K562 (cell line): ENCODE measurements at regions not wholly inside any gene's neighbourhood (a gene's known extent, or its start where the extent isn't known, plus 50 kb on each side); places are given as distances from the start of the nearest gene placed in this dataset.

Experiments used
- ATAC-seq: fragments of 200-7000 bp; cut with Tn5 transposase; 3 replicates; pipeline ENCODE4 v1.9.1; 2020; ENCODE audit warnings: moderate library complexity
- BruUV-seq: library from RNA; stranded (reverse); fragments of 400-500 nt; replicated peaks from 2 replicates; lab custom pipeline; 2021; lab: Mats Ljungman, UMichigan
- CTCF ChIA-PET: fragments of 300-600 bp; formaldehyde crosslinking; extraction: SDS; loops from one replicate; lab custom pipeline; 2021; ENCODE audit warnings: low intra/inter-chr PET ratio; lab: Yijun Ruan, JAX
- POLR2A ChIA-PET: fragments of 300-600, 350-650 bp; sonication (Branson Sonifier 250); formaldehyde crosslinking; extraction: SDS; loops from one replicate; lab custom pipeline; 2021; ENCODE audit warnings: antibody characterized with exemption, inconsistent platforms; lab: Yijun Ruan, JAX
- DNase-seq, 4 experiments: peaks; one replicate each; pipeline versions ENCODE4 v3.0.0 to v3.0.0-alpha.2; 2011 to 2018; ENCODE audit warnings: low spot score in 3 of 4, mixed read lengths in 3 of 4; ENCODE audit errors: extremely low read depth in 1 of 4
- FAIRE-seq: peaks from 2 replicates; lab custom pipeline; 2011; peaks lifted over from hg19 to GRCh38; lab: Jason Lieb, UNC
- H2AFZ ChIP-seq: 2 replicates; pipeline ENCODE4 v1.6.0; 2011; ENCODE audit warnings: low read depth, low read length, control low read depth, inconsistent platforms
- H3K27ac ChIP-seq: fragments of 200-600 bp; 3 replicates; pipeline ENCODE4 v1.8.0; 2011; ENCODE audit warnings: low read depth, mild to moderate bottlenecking, control low read depth, inconsistent platforms, low read length, moderate library complexity, mixed read lengths; ENCODE audit errors: extremely low read depth
- H3K27me3 ChIP-seq, 2 experiments: fragments of 300-600 bp in 1 of 2; 2 replicates in 1 of 2; 3 replicates in 1 of 2; pipeline versions ENCODE4 v1.6.0 to v1.8.0; 2011; ENCODE audit warnings: inconsistent platforms in 2 of 2, low read length in 2 of 2, mild to moderate bottlenecking in 1 of 2, mixed read lengths in 1 of 2, moderate library complexity in 1 of 2; ENCODE audit not compliant: control insufficient read depth in 2 of 2, insufficient read depth in 2 of 2
- H3K36me3 ChIP-seq: fragments of 300-600 bp; 3 replicates; pipeline ENCODE4 v1.8.0; 2011; ENCODE audit warnings: mild to moderate bottlenecking, low read length, inconsistent platforms; ENCODE audit not compliant: control insufficient read depth, insufficient read depth
- H3K4me1 ChIP-seq, 2 experiments: fragments of 200-600 bp in 1 of 2; replicated peaks in 1 of 2; 2 replicates in 1 of 2; 3 replicates in 1 of 2; pipeline versions ENCODE4 v1.5.1 to v1.8.0; 2011; ENCODE audit warnings: inconsistent platforms in 2 of 2, low read length in 2 of 2, mild to moderate bottlenecking in 1 of 2, mixed read lengths in 1 of 2, moderate library complexity in 1 of 2; ENCODE audit not compliant: control insufficient read depth in 2 of 2, insufficient read depth in 2 of 2
- H3K4me2 ChIP-seq: 2 replicates; pipeline ENCODE4 v1.6.1; 2011; ENCODE audit warnings: low read length, control low read depth, inconsistent platforms, mixed read lengths; ENCODE audit not compliant: insufficient read depth
- H3K4me3 ChIP-seq: fragments of 200-600 bp; sonication (generic), shearing (Covaris generic); 2 replicates; pipeline ENCODE4 v1.5.1; 2016; ENCODE audit warnings: control low read depth, inconsistent platforms
- H3K79me2 ChIP-seq: fragments of 200-600 bp; 3 replicates; pipeline ENCODE4 v1.8.0; 2011; ENCODE audit warnings: low read length, inconsistent platforms; ENCODE audit not compliant: control insufficient read depth, insufficient read depth
- H3K9ac ChIP-seq, 2 experiments: 2 replicates each; pipeline versions ENCODE4 v1.6.0 to v1.6.1; 2011; ENCODE audit warnings: low read depth in 2 of 2, low read length in 2 of 2, control low read depth in 1 of 2, inconsistent platforms in 1 of 2, mild to moderate bottlenecking in 1 of 2, mixed read lengths in 1 of 2; ENCODE audit not compliant: insufficient read depth in 1 of 2
- H3K9me1 ChIP-seq: one replicate; pipeline ENCODE4 v1.6.0; 2011; ENCODE audit warnings: inconsistent platforms, mild to moderate bottlenecking, low read length, moderate library complexity; ENCODE audit not compliant: control insufficient read depth, insufficient read depth
- H3K9me3 ChIP-seq: replicated peaks from 2 replicates; pipeline ENCODE4 v1.5.1; 2011; ENCODE audit warnings: low read depth, low read length, inconsistent platforms; ENCODE audit not compliant: control insufficient read depth, insufficient read depth
- H4K20me1 ChIP-seq: replicated peaks from 2 replicates; pipeline ENCODE4 v1.6.1; 2011; ENCODE audit warnings: low read length, inconsistent platforms, mixed read lengths; ENCODE audit not compliant: control insufficient read depth, insufficient read depth
- BDP1 ChIP-seq: IDR thresholded peaks from 3 replicates; pipeline ENCODE4 v1.6.1; 2011; ENCODE audit not compliant: insufficient read length, insufficient read depth
- CXXC5 ChIP-seq: fragments of 250-450 bp; sonication (Bioruptor Pico); IDR thresholded peaks from 2 replicates; pipeline ENCODE4 v1.8.0; 2022; ENCODE audit warnings: inconsistent platforms, mild to moderate bottlenecking, moderate library complexity
- E2F3 ChIP-seq: fragments of 250-450 bp; sonication (Bioruptor Pico); IDR thresholded peaks from 2 replicates; pipeline ENCODE4 v1.4.0; 2020; ENCODE audit warnings: mild to moderate bottlenecking
- ESRRB ChIP-seq: fragments of 250-450 bp; sonication (Bioruptor Pico); IDR thresholded peaks from 2 replicates; pipeline ENCODE4 v1.5.0; 2020; ENCODE audit warnings: mild to moderate bottlenecking, moderate library complexity, borderline replicate concordance
- EWSR1 ChIP-seq: fragments of 450-650 bp; IDR thresholded peaks from 2 replicates; pipeline ENCODE4 v1.6.1; 2018; ENCODE audit warnings: borderline replicate concordance, mild to moderate bottlenecking, low read depth, moderate library complexity; ENCODE audit not compliant: partially characterized antibody
- HCFC1 ChIP-seq: IDR thresholded peaks from 2 replicates; pipeline ENCODE4 v1.6.1; 2012; ENCODE audit warnings: low read depth, low read length, improper control_type of control experiment
- KAT2B ChIP-seq: IDR thresholded peaks from one replicate; pipeline ENCODE4 v1.6.1; 2012; ENCODE audit warnings: low read depth, mild to moderate bottlenecking, control low read depth, inconsistent platforms, low read length, moderate library complexity
- POLR3A ChIP-seq: IDR thresholded peaks from 2 replicates; pipeline ENCODE4 v1.6.1; 2011; ENCODE audit warnings: borderline replicate concordance, mild to moderate bottlenecking, moderate library complexity; ENCODE audit not compliant: insufficient read length, insufficient read depth; ENCODE audit errors: extremely low read depth
- RNF2 ChIP-seq: sonication (generic); IDR thresholded peaks from 2 replicates; pipeline ENCODE4 v1.6.1; 2016
- TAF15 ChIP-seq: fragments of 200-400 bp; formaldehyde crosslinking; IDR thresholded peaks from 2 replicates; pipeline ENCODE4 v1.6.1; 2017; ENCODE audit warnings: mild to moderate bottlenecking, low read depth, low read length, moderate library complexity
- THAP12 ChIP-seq: fragments of 250-450 bp; sonication (Bioruptor Pico); IDR thresholded peaks from 2 replicates; pipeline ENCODE4 v1.9.0; 2021; ENCODE audit warnings: mild to moderate bottlenecking, inconsistent platforms
- USF1 ChIP-seq: sonication (generic); formaldehyde crosslinking; IDR thresholded peaks from 2 replicates; pipeline ENCODE4 v1.9.0; 2022; ENCODE audit warnings: mild to moderate bottlenecking, missing genetic modification reagents
- USF2 ChIP-seq: sonication (generic); formaldehyde crosslinking; IDR thresholded peaks from 2 replicates; pipeline ENCODE4 v1.5.0; 2020; ENCODE audit warnings: missing genetic modification reagents
- ZBTB17 ChIP-seq: fragments of 450-650 bp; formaldehyde crosslinking; IDR thresholded peaks from 2 replicates; pipeline ENCODE4 v1.4.0; 2020; ENCODE audit warnings: mild to moderate bottlenecking
- ZNF41 ChIP-seq: fragments of 250-450 bp; sonication (Bioruptor Pico); conservative IDR thresholded peaks from 2 replicates; pipeline ENCODE4 v1.4.0; 2020; ENCODE audit warnings: mild to moderate bottlenecking
- ZNF75A ChIP-seq: fragments of 450-650 bp; formaldehyde crosslinking; IDR thresholded peaks from 2 replicates; pipeline ENCODE4 v1.4.0; 2020; ENCODE audit warnings: mild to moderate bottlenecking
- WGBS: fragments of 100-300 bp; shearing (Covaris generic); methylation state at CpG from one replicate; pipeline ENCODE4 v1.1.6; 2016; ENCODE audit warnings: low coverage, mixed read lengths; ENCODE audit not compliant: insufficient coverage; ENCODE audit errors: missing lambda C conversion rate; 5-methylcytosine and 5-hydroxymethylcytosine counted together
- in situ Hi-C: fragments of 300-500 bp; cut with MboI; formaldehyde crosslinking; loops from 4 replicates; pipeline ENCODE4 v1.15.0; 2018; ENCODE audit warnings: inconsistent platforms, mixed read lengths
- intact Hi-C: fragments of 100-400 bp; cut with micrococcal nuclease; formaldehyde crosslinking; loops from 2 replicates; pipeline ENCODE4 v1.14.2; 2022
- TF ChIP-seq, protein P1 (sequence below): fragments of 250-450 bp; sonication (Bioruptor Pico); IDR thresholded peaks from 2 replicates; pipeline ENCODE4 v1.4.0; 2020; ENCODE audit warnings: borderline replicate concordance

DNA sequence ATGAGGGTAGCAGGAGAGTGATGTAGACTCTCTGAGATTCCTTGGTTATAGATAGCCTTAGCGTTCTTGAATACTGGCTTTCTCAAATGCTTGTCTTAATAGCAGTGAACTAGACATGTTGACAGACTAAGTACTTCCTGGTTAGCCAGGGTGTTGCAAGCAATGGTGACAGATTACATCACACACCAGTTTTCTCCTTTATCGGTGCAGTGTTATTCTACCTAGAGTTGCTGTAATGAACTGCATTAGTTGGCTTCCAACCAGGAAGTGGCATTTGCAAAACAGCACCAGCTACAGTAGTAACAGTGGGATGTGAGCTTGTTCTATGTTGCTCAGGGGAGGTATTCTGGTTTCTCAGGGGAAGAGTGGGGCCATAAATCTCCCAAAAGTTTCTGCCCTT, 582.2 kb upstream of the DDX18 start (continued):
- TF ChIP-seq USF1 (CRISPR knock-in tag) (no peak), HCFC1 (no peak)
- TF ChIP-seq, protein P1, sequence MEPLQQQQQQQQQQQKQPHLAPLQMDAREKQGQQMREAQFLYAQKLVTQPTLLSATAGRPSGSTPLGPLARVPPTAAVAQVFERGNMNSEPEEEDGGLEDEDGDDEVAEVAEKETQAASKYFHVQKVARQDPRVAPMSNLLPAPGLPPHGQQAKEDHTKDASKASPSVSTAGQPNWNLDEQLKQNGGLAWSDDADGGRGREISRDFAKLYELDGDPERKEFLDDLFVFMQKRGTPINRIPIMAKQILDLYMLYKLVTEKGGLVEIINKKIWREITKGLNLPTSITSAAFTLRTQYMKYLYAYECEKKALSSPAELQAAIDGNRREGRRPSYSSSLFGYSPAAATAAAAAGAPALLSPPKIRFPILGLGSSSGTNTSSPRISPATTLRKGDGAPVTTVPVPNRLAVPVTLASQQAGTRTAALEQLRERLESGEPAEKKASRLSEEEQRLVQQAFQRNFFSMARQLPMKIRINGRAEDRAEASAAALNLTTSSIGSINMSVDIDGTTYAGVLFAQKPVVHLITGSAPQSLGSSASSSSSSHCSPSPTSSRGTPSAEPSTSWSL (CRISPR knock-in tag), result no peak
- TF ChIP-seq, all 486 proteins: peak for 0

GRCh38 chr2:117257362-117257761, 557.1 kb upstream of the DDX18 start:
- DNase-seq (no peak), FAIRE-seq (no peak), ATAC-seq (no peak)
- Histone ChIP-seq H3K27me3 (no peaks in the 10 kb centered on the region), H3K4me1 (no peaks in the 10 kb centered on the region), H2AFZ (no peak overlapping the region), H3K79me2 (no peaks in the 10 kb centered on the region), H3K9me3 (no peaks in the 10 kb centered on the region), H3K4me3 (no peak overlapping the region), H3K4me2 (no peak overlapping the region), H3K9ac (no peak overlapping the region), H4K20me1 (no peaks in the 10 kb centered on the region), H3K9me1 (no peaks in the 10 kb centered on the region), H3K36me3 (no peaks in the 10 kb centered on the region), H3K27ac (no peak overlapping the region)
- WGBS, result 2% methylated on average over 6 of the region's 6 CpGs
- intact Hi-C loops (no loop called here), in situ Hi-C loops (no loop called here)
- ChIA-PET POLR2A (no interaction called here), CTCF (no interaction called here)
- TF ChIP-seq BDP1 (no peak), TAF15 (no peak), CXXC5 (CRISPR knock-in tag) (no peak), POLR3A (no peak), RNF2 (no peak), THAP12 (CRISPR knock-in tag) (no peak), ZNF75A (CRISPR knock-in tag) (no peak), ESRRB (no peak), EWSR1 (no peak), KAT2B (no peak), USF2 (CRISPR knock-in tag) (no peak), ZNF41 (no peak), ZBTB17 (CRISPR knock-in tag) (no peak), E2F3 (CRISPR knock-in tag) (no peak)
- BruUV-seq, result no TSS peak
